IMR-90 (cell line): ENCODE measurements at regions not wholly inside any gene's neighbourhood (a gene's known extent, or its start where the extent isn't known, plus 50 kb on each side); places are given as distances from the start of the nearest gene placed in this dataset.

Experiments
- ATAC-seq: fragments of 200-7000 bp; cut with Tn5 transposase; 2 replicates; pipeline ENCODE4 v1.9.1; 2020; ENCODE audit warnings: low read depth, mild to moderate bottlenecking, moderate library complexity
- BruUV-seq: library from RNA; stranded (reverse); fragments of 400-500 nt; replicated peaks from 2 replicates; lab custom pipeline; 2021; lab: Mats Ljungman, UMichigan
- CTCF ChIA-PET: fragments of 300-600 bp; formaldehyde crosslinking; extraction: SDS; loops from one replicate; lab custom pipeline; 2021; ENCODE audit warnings: antibody characterized with exemption; lab: Yijun Ruan, JAX
- POLR2A ChIA-PET: fragments of 300-600 bp; sonication (Branson Sonifier 250); formaldehyde crosslinking; loops from one replicate; lab custom pipeline; 2022; ENCODE audit warnings: antibody characterized with exemption; ENCODE audit not compliant: unreplicated experiment; lab: Charles Lee
- DNase-seq: peaks from one replicate; pipeline ENCODE4 v3.0.0; 2013
- H2AFZ ChIP-seq: replicated peaks from 2 replicates; pipeline ENCODE3; 2013; ENCODE audit warnings: low read length, mild to moderate bottlenecking; ENCODE audit not compliant: poor library complexity
- H2AK5ac ChIP-seq: 2 replicates; pipeline ENCODE4 v1.6.1; 2013; ENCODE audit warnings: low read depth, low read length, inconsistent platforms
- H2AK9ac ChIP-seq: replicated peaks from 2 replicates; pipeline ENCODE3; 2013; ENCODE audit warnings: mild to moderate bottlenecking, low read depth, low read length, moderate library complexity; ENCODE audit not compliant: poor library complexity
- H2BK120ac ChIP-seq: 2 replicates; pipeline ENCODE4 v1.6.1; 2013; ENCODE audit warnings: low read depth, low read length, inconsistent platforms
- H2BK15ac ChIP-seq: 3 replicates; pipeline ENCODE4 v1.6.1; 2013; ENCODE audit warnings: low read depth, low read length, inconsistent platforms
- H2BK20ac ChIP-seq: 2 replicates; pipeline ENCODE4 v1.6.1; 2013; ENCODE audit warnings: low read depth, mild to moderate bottlenecking, inconsistent platforms, low read length, moderate library complexity
- H2BK5ac ChIP-seq: 2 replicates; pipeline ENCODE4 v1.6.1; 2013; ENCODE audit warnings: mild to moderate bottlenecking, low read depth, low read length, inconsistent platforms; ENCODE audit not compliant: poor library complexity, severe bottlenecking
- H3K14ac ChIP-seq: replicated peaks from 2 replicates; pipeline ENCODE4 v1.6.1; 2013; ENCODE audit warnings: low read depth, low read length, inconsistent platforms
- H3K18ac ChIP-seq: 2 replicates; pipeline ENCODE4 v1.6.1; 2013; ENCODE audit warnings: low read depth, low read length, control low read depth
- H3K23ac ChIP-seq: 2 replicates; pipeline ENCODE4 v1.6.1; 2013; ENCODE audit warnings: low read depth, low read length, inconsistent platforms
- H3K27ac ChIP-seq: 2 replicates; pipeline ENCODE4 v1.5.1; 2013; ENCODE audit warnings: mild to moderate bottlenecking, control low read depth, low read length; ENCODE audit not compliant: insufficient read depth
- H3K27me3 ChIP-seq: 2 replicates; pipeline ENCODE4 v1.6.1; 2013; ENCODE audit warnings: low read length; ENCODE audit not compliant: control insufficient read depth, insufficient read depth
- H3K36me3 ChIP-seq: 2 replicates; pipeline ENCODE4 v1.6.1; 2013; ENCODE audit warnings: low read length, mixed read lengths; ENCODE audit not compliant: control insufficient read depth, insufficient read depth
- H3K4ac ChIP-seq: 2 replicates; pipeline ENCODE4 v1.6.1; 2013; ENCODE audit warnings: low read depth, low read length, inconsistent platforms
- H3K4me1 ChIP-seq: 2 replicates; pipeline ENCODE4 v1.6.1; 2013; ENCODE audit warnings: low read length, mixed read lengths; ENCODE audit not compliant: control insufficient read depth, insufficient read depth
- H3K4me2 ChIP-seq: 2 replicates; pipeline ENCODE4 v1.6.1; 2013; ENCODE audit warnings: low read depth, mild to moderate bottlenecking, control low read depth, low read length, moderate library complexity
- H3K4me3 ChIP-seq: 2 replicates; pipeline ENCODE4 v1.5.1; 2013; ENCODE audit warnings: low read depth, mild to moderate bottlenecking, control low read depth, low read length, moderate library complexity; ENCODE audit not compliant: insufficient read depth
- H3K56ac ChIP-seq: 2 replicates; pipeline ENCODE4 v1.6.1; 2013; ENCODE audit warnings: low read length, inconsistent platforms; ENCODE audit not compliant: insufficient read depth; ENCODE audit errors: extremely low read depth
- H3K79me1 ChIP-seq, 2 experiments: 2 replicates each; pipeline ENCODE4 v1.6.1; 2013; ENCODE audit warnings: low read length in 2 of 2, inconsistent platforms in 1 of 2, low read depth in 1 of 2
- H3K9ac ChIP-seq: 2 replicates; pipeline ENCODE4 v1.6.1; 2013; ENCODE audit warnings: low read depth, low read length, control low read depth
- H3K9me1 ChIP-seq: 2 replicates; pipeline ENCODE4 v1.6.1; 2013; ENCODE audit warnings: low read length, inconsistent platforms; ENCODE audit not compliant: insufficient read depth
- H3K9me3 ChIP-seq: 2 replicates; pipeline ENCODE4 v1.6.1; 2013; ENCODE audit warnings: low read length; ENCODE audit not compliant: control insufficient read depth, insufficient read depth
- H4K20me1 ChIP-seq: 2 replicates; pipeline ENCODE4 v1.6.1; 2013; ENCODE audit warnings: low read length, inconsistent platforms; ENCODE audit not compliant: insufficient read depth
- H4K5ac ChIP-seq: 2 replicates; pipeline ENCODE4 v1.6.1; 2013; ENCODE audit warnings: mild to moderate bottlenecking, low read depth, low read length, control low read depth
- H4K8ac ChIP-seq, 2 experiments: 2 replicates each; pipeline ENCODE4 v1.6.1; 2013; ENCODE audit warnings: low read depth in 2 of 2, low read length in 2 of 2, control low read depth in 1 of 2, inconsistent platforms in 1 of 2
- H4K91ac ChIP-seq: 2 replicates; pipeline ENCODE4 v1.6.1; 2013; ENCODE audit warnings: low read depth, low read length, inconsistent platforms; ENCODE audit not compliant: insufficient read depth
- BHLHE40 ChIP-seq: fragments of 150-350 bp; IDR thresholded peaks from 2 replicates; pipeline ENCODE4 v1.6.1; 2016; ENCODE audit warnings: mild to moderate bottlenecking, low read depth, low read length
- CEBPB ChIP-seq: IDR thresholded peaks from 2 replicates; pipeline ENCODE4 v1.6.1; 2012; ENCODE audit warnings: low read depth, low read length, improper control_type of control experiment
- CHD1 ChIP-seq: IDR thresholded peaks from 2 replicates; pipeline ENCODE4 v1.6.1; 2012; ENCODE audit warnings: low read depth, low read length, improper control_type of control experiment
- ELK1 ChIP-seq: fragments of 150-350 bp; IDR thresholded peaks from 2 replicates; pipeline ENCODE4 v1.6.1; 2016; ENCODE audit warnings: low read depth, mild to moderate bottlenecking, low read length, moderate library complexity, borderline replicate concordance
- FOS ChIP-seq: fragments of 150-350 bp; IDR thresholded peaks from 2 replicates; pipeline ENCODE4 v1.6.1; 2016; ENCODE audit warnings: low read depth, low read length
- MAFK ChIP-seq: IDR thresholded peaks from 2 replicates; pipeline ENCODE4 v1.6.1; 2012; ENCODE audit warnings: low read depth, low read length, improper control_type of control experiment
- MAZ ChIP-seq: IDR thresholded peaks from 2 replicates; pipeline ENCODE4 v1.6.1; 2012; ENCODE audit warnings: low read depth, mild to moderate bottlenecking, low read length, improper control_type of control experiment, moderate library complexity, borderline replicate concordance
- MXI1 ChIP-seq: IDR thresholded peaks from 2 replicates; pipeline ENCODE4 v1.6.1; 2012; ENCODE audit warnings: low read depth, mild to moderate bottlenecking, low read length, moderate library complexity, borderline replicate concordance
- NFE2L2 ChIP-seq: fragments of 150-350 bp; IDR thresholded peaks from 2 replicates; pipeline ENCODE4 v1.6.1; 2016; ENCODE audit warnings: low read depth, mild to moderate bottlenecking, low read length
- POLR2A ChIP-seq: IDR thresholded peaks from 2 replicates; pipeline ENCODE4 v1.6.1; 2012; ENCODE audit warnings: mild to moderate bottlenecking, low read depth, low read length
- RAD21 ChIP-seq: IDR thresholded peaks from 2 replicates; pipeline ENCODE4 v1.6.1; 2012; ENCODE audit warnings: low read length, improper control_type of control experiment
- RCOR1 ChIP-seq: IDR thresholded peaks from 2 replicates; pipeline ENCODE4 v1.6.1; 2012; ENCODE audit warnings: mild to moderate bottlenecking, low read length, improper control_type of control experiment; ENCODE audit not compliant: insufficient replicate concordance
- RFX5 ChIP-seq: IDR thresholded peaks from 2 replicates; pipeline ENCODE4 v1.8.0; 2012; ENCODE audit warnings: low read depth, mild to moderate bottlenecking, low read length, moderate library complexity
- SMC3 ChIP-seq: fragments of 150-350 bp; IDR thresholded peaks from 2 replicates; pipeline ENCODE4 v1.6.1; 2016; ENCODE audit warnings: low read depth, mild to moderate bottlenecking, antibody characterized with exemption, low read length, moderate library complexity
- dilution Hi-C: fragments of 300-500 bp; cut with HindIII; formaldehyde crosslinking; loops from one replicate; pipeline ENCODE4 v1.14.3; 2018; ENCODE audit warnings: low sequenced_read_pairs; ENCODE audit not compliant: unreplicated experiment
- in situ Hi-C: fragments of 300-500 bp; cut with MboI; formaldehyde crosslinking; loops from 3 replicates; pipeline ENCODE4 v1.14.3; 2019; ENCODE audit warnings: low sequenced_read_pairs, inconsistent platforms, mixed read lengths
- intact Hi-C: fragments of 100-400 bp; cut with micrococcal nuclease; formaldehyde crosslinking; loops from 2 replicates; pipeline ENCODE4 v1.10.0; 2022
- TF ChIP-seq, protein P1 (sequence below): conservative IDR thresholded peaks from 2 replicates; pipeline ENCODE4 v1.5.1; 2012; ENCODE audit warnings: mild to moderate bottlenecking, low read depth, low read length, improper control_type of control experiment
- TF ChIP-seq, protein P2 (sequence below): fragments of 150-350 bp; IDR thresholded peaks from 2 replicates; pipeline ENCODE4 v1.6.1; 2017; ENCODE audit warnings: mild to moderate bottlenecking, antibody characterized with exemption, low read length, low read depth

- no peaks in the 10 kb centered on the region for H3K79me1 ChIP-seq
- H3K9ac ChIP-seq, result no peak overlapping the region
- no peak overlapping the region for H2BK5ac ChIP-seq
- no peaks in the 10 kb centered on the region for H3K9me3 ChIP-seq
- no peak overlapping the region for H3K14ac ChIP-seq
- peak overlapping the region; percentile 3; the same call in 1 of the 3 replicates for H2BK15ac ChIP-seq
- TF ChIP-seq RCOR1 (no peak), BHLHE40 (no peak), ELK1 (no peak), MXI1 (no peak), FOS (no peak), MAZ (no peak), RAD21 (no peak), RFX5 (no peak), SMC3 (no peak), CHD1 (no peak), POLR2A (no peak), CEBPB (no peak), NFE2L2 (no peak), MAFK (no peak)
- TF ChIP-seq, protein P1, sequence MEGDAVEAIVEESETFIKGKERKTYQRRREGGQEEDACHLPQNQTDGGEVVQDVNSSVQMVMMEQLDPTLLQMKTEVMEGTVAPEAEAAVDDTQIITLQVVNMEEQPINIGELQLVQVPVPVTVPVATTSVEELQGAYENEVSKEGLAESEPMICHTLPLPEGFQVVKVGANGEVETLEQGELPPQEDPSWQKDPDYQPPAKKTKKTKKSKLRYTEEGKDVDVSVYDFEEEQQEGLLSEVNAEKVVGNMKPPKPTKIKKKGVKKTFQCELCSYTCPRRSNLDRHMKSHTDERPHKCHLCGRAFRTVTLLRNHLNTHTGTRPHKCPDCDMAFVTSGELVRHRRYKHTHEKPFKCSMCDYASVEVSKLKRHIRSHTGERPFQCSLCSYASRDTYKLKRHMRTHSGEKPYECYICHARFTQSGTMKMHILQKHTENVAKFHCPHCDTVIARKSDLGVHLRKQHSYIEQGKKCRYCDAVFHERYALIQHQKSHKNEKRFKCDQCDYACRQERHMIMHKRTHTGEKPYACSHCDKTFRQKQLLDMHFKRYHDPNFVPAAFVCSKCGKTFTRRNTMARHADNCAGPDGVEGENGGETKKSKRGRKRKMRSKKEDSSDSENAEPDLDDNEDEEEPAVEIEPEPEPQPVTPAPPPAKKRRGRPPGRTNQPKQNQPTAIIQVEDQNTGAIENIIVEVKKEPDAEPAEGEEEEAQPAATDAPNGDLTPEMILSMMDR, result no peak
- TF ChIP-seq, protein P2, sequence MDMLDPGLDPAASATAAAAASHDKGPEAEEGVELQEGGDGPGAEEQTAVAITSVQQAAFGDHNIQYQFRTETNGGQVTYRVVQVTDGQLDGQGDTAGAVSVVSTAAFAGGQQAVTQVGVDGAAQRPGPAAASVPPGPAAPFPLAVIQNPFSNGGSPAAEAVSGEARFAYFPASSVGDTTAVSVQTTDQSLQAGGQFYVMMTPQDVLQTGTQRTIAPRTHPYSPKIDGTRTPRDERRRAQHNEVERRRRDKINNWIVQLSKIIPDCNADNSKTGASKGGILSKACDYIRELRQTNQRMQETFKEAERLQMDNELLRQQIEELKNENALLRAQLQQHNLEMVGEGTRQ, result no peak
- H4K8ac ChIP-seq, result peak overlapping the region in 1 of 2 experiments; percentile 47; a peak in 1 of 4 replicates
- ATAC-seq, result no peak
- H3K9me1 ChIP-seq, result 0 out of 2 replicates have a peak, but pooled peaks cover 3% of the 10 kb centered on the region
- no peak overlapping the region for H3K4me3 ChIP-seq
- ChIA-PET CTCF (interaction anchor here (0.7 kb wide), 1 partner anchor 304 kb away, joined by 3 read pairs; no protein-coding TSS in a partner anchor), POLR2A (no interaction called here)
- H3K4me2 ChIP-seq, result no peak overlapping the region
- H2AFZ ChIP-seq, result no peak overlapping the region
- no peak overlapping the region for H3K4ac ChIP-seq
- BruUV-seq, result no TSS peak
- DNase-seq, result no peak
- H2AK5ac ChIP-seq, result no peak overlapping the region; the same call in 1 of the 2 replicates
- intact Hi-C loops (no loop called here), dilution Hi-C loops (no loop called here), in situ Hi-C loops (no loop called here)
- no peak overlapping the region for H3K56ac ChIP-seq
- 0 out of 2 replicates have a peak overlapping the region, but pooled peaks have one; percentile 66 for H2BK120ac ChIP-seq
- no peak overlapping the region for H2AK9ac ChIP-seq
- H3K4me1 ChIP-seq, result no peaks in the 10 kb centered on the region
- no peaks in the 10 kb centered on the region for H3K36me3 ChIP-seq
- H3K18ac ChIP-seq, result no peak overlapping the region
- H2BK20ac ChIP-seq, result peak overlapping the region; percentile 71
- no peak overlapping the region for H4K5ac ChIP-seq
- H3K27me3 ChIP-seq, result no peaks in the 10 kb centered on the region
- no peak overlapping the region for H3K23ac ChIP-seq
- no peak overlapping the region for H3K27ac ChIP-seq
- no peak overlapping the region for H4K91ac ChIP-seq
- no peaks in the 10 kb centered on the region for H4K20me1 ChIP-seq
Measured at GRCh38 chr9:88268886-88269285, 119.4 kb upstream of the SPIN1 start.
